Astrocyte (in vitro differentiated cells and primary cell): ENCODE measurements at regions not wholly inside any gene's neighbourhood (a gene's known extent, or its start where the extent isn't known, plus 50 kb on each side); places are given as distances from the start of the nearest gene placed in this dataset.

Source experiments
- CTCF ChIP-seq: IDR thresholded peaks from 2 replicates; pipeline ENCODE4 v1.5.1; 2011; ENCODE audit warnings: low read depth, mild to moderate bottlenecking, inconsistent platforms, low read length, moderate library complexity; ENCODE audit not compliant: insufficient read depth
- EZH2 ChIP-seq: IDR thresholded peaks from 2 replicates; pipeline ENCODE4 v1.6.1; 2012; ENCODE audit warnings: mild to moderate bottlenecking, low read length, inconsistent platforms; ENCODE audit not compliant: insufficient read depth

- TF ChIP-seq CTCF (no peak), EZH2 (no peak)
Observed at GRCh38 chr20:22974354-22974753, 60.8 kb upstream of the SSTR4 start.
